ENCODE measurements at regions not wholly inside any gene's neighbourhood (a gene's known extent, or its start where the extent isn't known, plus 50 kb on each side); places are given as distances from the start of the nearest gene placed in this dataset.
"Not testable (repeated sequence)": the region's sequence is repeated elsewhere in the genome, so short reads cannot be mapped to it uniquely, and the experiment has no call there.

- Mint-ChIP-seq H3K4me3 (no peak overlapping the region), H3K27me3 (peaks cover 25% of the 10 kb centered on the region), H3K36me3 (ENCODE audit: low read depth) (no peaks in the 10 kb centered on the region), H3K9me3 (no peaks in the 10 kb centered on the region), H3K27ac (no peak overlapping the region), H3K4me1 (ENCODE audit: low read depth) (peaks cover 24% of the 10 kb centered on the region)
These were observed 76.0 kb upstream of the TSC22D1 start for GRCh38 chr13:44652168-44652567.

- Mint-ChIP-seq H3K36me3 (ENCODE audit: low read depth) (no peaks in the 10 kb centered on the region), H3K27ac (no peak overlapping the region), H3K4me3 (no peak overlapping the region), H3K9me3 (no peaks in the 10 kb centered on the region), H3K4me1 (ENCODE audit: low read depth) (peaks cover 24% of the 10 kb centered on the region), H3K27me3 (peaks cover 28% of the 10 kb centered on the region)
These were observed 75.6 kb upstream of the TSC22D1 start for GRCh38 chr13:44651724-44652123.

- Mint-ChIP-seq H3K36me3 (ENCODE audit: low read depth) (no peaks in the 10 kb centered on the region), H3K27me3 (peaks cover 31% of the 10 kb centered on the region), H3K27ac (no peak overlapping the region), H3K9me3 (no peaks in the 10 kb centered on the region), H3K4me1 (ENCODE audit: low read depth) (peaks cover 24% of the 10 kb centered on the region), H3K4me3 (no peak overlapping the region)
These were observed 75.1 kb upstream of the TSC22D1 start for GRCh38 chr13:44651209-44651608.

GRCh38 chr13:44649834-44650233, 73.7 kb upstream of the TSC22D1 start:
- Mint-ChIP-seq H3K4me3 (no peak overlapping the region), H3K27ac (peak overlapping the region; percentile 27), H3K4me1 (ENCODE audit: low read depth) (peaks cover 24% of the 10 kb centered on the region), H3K9me3 (no peaks in the 10 kb centered on the region), H3K36me3 (ENCODE audit: low read depth) (no peaks in the 10 kb centered on the region), H3K27me3 (peaks cover 31% of the 10 kb centered on the region)

- H3K9me3 Mint-ChIP-seq = no peaks in the 10 kb centered on the region
- H3K27ac Mint-ChIP-seq = peak overlapping the region; percentile 37
- peaks cover 31% of the 10 kb centered on the region for H3K27me3 Mint-ChIP-seq
- peaks cover 24% of the 10 kb centered on the region for H3K4me1 Mint-ChIP-seq (ENCODE audit: low read depth)
- H3K4me3 Mint-ChIP-seq = no peak overlapping the region
- H3K36me3 Mint-ChIP-seq (ENCODE audit: low read depth) = no peaks in the 10 kb centered on the region
These were observed 72.9 kb upstream of the TSC22D1 start for GRCh38 chr13:44649104-44649428.

- Mint-ChIP-seq H3K27ac (peak overlapping the region; percentile 37), H3K4me3 (no peak overlapping the region), H3K27me3 (peaks cover 31% of the 10 kb centered on the region), H3K36me3 (ENCODE audit: low read depth) (no peaks in the 10 kb centered on the region), H3K4me1 (ENCODE audit: low read depth) (peaks cover 24% of the 10 kb centered on the region), H3K9me3 (no peaks in the 10 kb centered on the region)
These were observed 72.4 kb upstream of the TSC22D1 start for GRCh38 chr13:44648392-44649103.

- not testable (repeated sequence) for H3K9me3 Mint-ChIP-seq; H3K4me3 Mint-ChIP-seq; H3K27ac Mint-ChIP-seq; H3K36me3 Mint-ChIP-seq (ENCODE audit: low read depth)
- Mint-ChIP-seq H3K4me1 (ENCODE audit: low read depth) (peaks cover 24% of the 10 kb centered on the region), H3K27me3 (peaks cover 24% of the 10 kb centered on the region)
These were observed 71.4 kb upstream of the TSC22D1 start for GRCh38 chr13:44647560-44647959.

GRCh38 chr13:44646044-44646443, 69.9 kb upstream of the TSC22D1 start:
- Mint-ChIP-seq H3K27me3 (peaks cover 11% of the 10 kb centered on the region), H3K27ac (no peak overlapping the region), H3K4me1 (ENCODE audit: low read depth) (peaks cover 24% of the 10 kb centered on the region), H3K9me3 (no peaks in the 10 kb centered on the region), H3K36me3 (ENCODE audit: low read depth) (no peaks in the 10 kb centered on the region), H3K4me3 (no peak overlapping the region)

GRCh38 chr13:44643256-44643655, 67.1 kb upstream of the TSC22D1 start:
- no peak overlapping the region for H3K4me3 Mint-ChIP-seq
- H3K27ac Mint-ChIP-seq = no peak overlapping the region
- peaks cover 3% of the 10 kb centered on the region for H3K4me1 Mint-ChIP-seq (ENCODE audit: low read depth)
- H3K9me3 Mint-ChIP-seq = no peaks in the 10 kb centered on the region
- no peaks in the 10 kb centered on the region for H3K36me3 Mint-ChIP-seq (ENCODE audit: low read depth)
- peaks cover 7% of the 10 kb centered on the region for H3K27me3 Mint-ChIP-seq

GRCh38 chr13:44637581-44637980, 61.5 kb upstream of the TSC22D1 start:
- H3K4me3 Mint-ChIP-seq = no peak overlapping the region
- no peak overlapping the region for H3K27ac Mint-ChIP-seq
- H3K27me3 Mint-ChIP-seq = peaks cover 3% of the 10 kb centered on the region
- H3K9me3 Mint-ChIP-seq = no peaks in the 10 kb centered on the region
- no peaks in the 10 kb centered on the region for H3K36me3 Mint-ChIP-seq (ENCODE audit: low read depth)
- H3K4me1 Mint-ChIP-seq (ENCODE audit: low read depth) = no peaks in the 10 kb centered on the region

GRCh38 chr13:44629465-44630183, 53.5 kb upstream of the TSC22D1 start:
- Mint-ChIP-seq H3K36me3 (ENCODE audit: low read depth) (no peaks in the 10 kb centered on the region), H3K27me3 (peaks cover 20% of the 10 kb centered on the region)

GRCh38 chr13:44628826-44629225, 52.7 kb upstream of the TSC22D1 start:
- not testable (repeated sequence) for H3K4me3 Mint-ChIP-seq; H3K36me3 Mint-ChIP-seq (ENCODE audit: low read depth); H3K9me3 Mint-ChIP-seq; H3K27ac Mint-ChIP-seq; H3K4me1 Mint-ChIP-seq (ENCODE audit: low read depth)
- peaks cover 20% of the 10 kb centered on the region for H3K27me3 Mint-ChIP-seq

More at GRCh38 chr13:44629465-44630183, 53.5 kb upstream of the TSC22D1 start:
- Mint-ChIP-seq H3K27ac (no peak overlapping the region), H3K9me3 (no peaks in the 10 kb centered on the region), H3K4me1 (ENCODE audit: low read depth) (no peaks in the 10 kb centered on the region), H3K4me3 (no peak overlapping the region)

- Mint-ChIP-seq H3K9me3 (no peaks in the 10 kb centered on the region), H3K36me3 (ENCODE audit: low read depth) (no peaks in the 10 kb centered on the region), H3K4me1 (ENCODE audit: low read depth) (no peaks in the 10 kb centered on the region), H3K4me3 (no peak overlapping the region), H3K27ac (no peak overlapping the region), H3K27me3 (peaks cover 20% of the 10 kb centered on the region)
These were observed 51.3 kb upstream of the TSC22D1 start for GRCh38 chr13:44627441-44627840.

GRCh38 chr13:44626176-44626575, 50.0 kb upstream of the TSC22D1 start:
- H3K4me1 Mint-ChIP-seq (ENCODE audit: low read depth) = no peaks in the 10 kb centered on the region
- no peak overlapping the region for H3K27ac Mint-ChIP-seq

More at GRCh38 chr13:44626176-44626575, 50.0 kb upstream of the TSC22D1 start:
- H3K9me3 Mint-ChIP-seq = no peaks in the 10 kb centered on the region
- peaks cover 20% of the 10 kb centered on the region for H3K27me3 Mint-ChIP-seq
- H3K4me3 Mint-ChIP-seq = no peak overlapping the region
- H3K36me3 Mint-ChIP-seq (ENCODE audit: low read depth) = no peaks in the 10 kb centered on the region
